Glomerular visceral epithelial cell (primary cell): ENCODE measurements at regions not wholly inside any gene's neighbourhood (a gene's known extent, or its start where the extent isn't known, plus 50 kb on each side); places are given as distances from the start of the nearest gene placed in this dataset.

ENCODE experiments used
- DNase-seq: peaks from one replicate; pipeline ENCODE4 v3.0.0-alpha.2; 2016; ENCODE audit errors: extremely low spot score

DNA sequence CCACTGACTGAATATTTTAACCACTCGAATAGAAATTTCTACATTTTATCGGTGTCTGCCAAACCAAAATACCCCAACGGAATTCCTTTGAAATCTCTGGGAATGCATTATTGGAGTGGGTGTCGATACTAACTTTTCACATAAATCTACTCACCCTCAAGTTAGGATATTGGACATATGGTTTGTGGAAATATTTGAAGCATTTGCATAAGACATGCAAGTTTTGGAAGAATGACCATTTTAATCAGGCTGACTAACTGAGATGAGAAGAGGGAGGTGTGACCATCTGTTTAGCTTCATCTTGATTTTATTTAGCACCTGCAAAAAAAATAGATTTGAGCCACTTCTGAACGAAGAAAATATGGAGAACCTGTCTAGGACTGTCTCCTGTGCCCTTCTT lies 61.2 kb downstream of the KLF6 start:
- no peak for DNase-seq

- no peak for DNase-seq
Measured at GRCh38 chr10:3720228-3721019, 64.6 kb downstream of the KLF6 start.

GRCh38 chr10:3719024-3719843 lies 65.8 kb downstream of the KLF6 start:
- no peak for DNase-seq

GRCh38 chr10:3716093-3716492 lies 68.9 kb downstream of the KLF6 start:
- DNase-seq, result peak; percentile 38

DNA sequence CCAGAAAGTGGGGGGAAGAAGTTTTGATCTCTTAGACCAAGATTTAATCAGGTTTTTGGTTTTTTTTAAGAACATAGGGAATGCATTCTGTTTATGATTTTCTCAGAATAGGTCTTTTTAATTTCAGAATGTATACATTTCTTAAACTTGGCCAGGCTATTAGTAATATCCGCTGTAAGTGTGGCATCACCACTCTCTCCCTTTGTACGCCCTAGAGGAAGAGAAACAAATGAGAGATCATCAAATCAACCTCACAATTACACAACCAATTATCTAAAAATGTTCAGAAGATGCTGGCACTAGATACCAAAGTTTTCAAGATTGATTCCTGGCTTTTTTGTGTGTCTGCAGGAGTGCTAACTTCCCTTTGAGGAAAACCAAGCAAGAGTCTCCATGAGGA lies 70.0 kb downstream of the KLF6 start:
- no peak for DNase-seq

DNA sequence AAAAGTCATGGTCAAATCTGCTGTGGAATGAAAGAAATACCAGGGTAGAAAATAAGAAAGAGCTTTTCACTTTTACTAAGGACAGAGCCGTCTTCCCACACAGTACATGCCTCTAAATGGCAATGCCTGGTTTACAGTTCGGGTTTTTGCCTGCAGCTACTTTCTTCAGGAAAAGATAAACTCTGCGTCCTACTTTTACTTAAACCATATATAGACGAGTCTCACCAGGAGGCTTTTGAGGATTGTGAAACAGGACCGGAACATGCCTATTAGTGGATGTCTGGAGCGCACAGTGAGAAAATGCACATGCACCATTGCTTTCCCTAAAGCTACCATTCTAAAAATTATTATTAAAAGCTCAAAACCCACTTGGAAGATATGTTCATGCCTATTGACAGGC lies 70.5 kb downstream of the KLF6 start:
- DNase-seq, result no peak

GRCh38 chr10:3712707-3713106 lies 72.3 kb downstream of the KLF6 start:
- DNase-seq, result no peak

- DNase-seq, result no peak
Measured at GRCh38 chr10:3711918-3712317, 73.1 kb downstream of the KLF6 start.

DNA sequence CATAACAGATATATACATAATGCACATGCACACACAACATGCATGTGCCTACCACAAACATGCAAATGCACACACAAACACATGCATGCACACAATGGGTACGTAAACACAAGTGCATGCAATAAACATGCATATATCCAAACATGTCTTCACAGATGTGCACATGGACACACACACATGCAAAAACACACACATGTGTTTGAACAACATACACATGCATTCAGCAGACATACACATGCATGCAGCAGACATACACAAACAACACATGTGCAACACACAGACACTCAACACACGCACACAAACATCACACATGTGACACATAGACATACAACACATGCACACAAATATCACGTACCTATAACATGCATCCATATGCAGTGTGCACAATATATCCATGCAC lies 74.2 kb downstream of the KLF6 start:
- no peak for DNase-seq

- DNase-seq, result no peak
Measured at GRCh38 chr10:3709456-3710060, 75.5 kb downstream of the KLF6 start.

DNA sequence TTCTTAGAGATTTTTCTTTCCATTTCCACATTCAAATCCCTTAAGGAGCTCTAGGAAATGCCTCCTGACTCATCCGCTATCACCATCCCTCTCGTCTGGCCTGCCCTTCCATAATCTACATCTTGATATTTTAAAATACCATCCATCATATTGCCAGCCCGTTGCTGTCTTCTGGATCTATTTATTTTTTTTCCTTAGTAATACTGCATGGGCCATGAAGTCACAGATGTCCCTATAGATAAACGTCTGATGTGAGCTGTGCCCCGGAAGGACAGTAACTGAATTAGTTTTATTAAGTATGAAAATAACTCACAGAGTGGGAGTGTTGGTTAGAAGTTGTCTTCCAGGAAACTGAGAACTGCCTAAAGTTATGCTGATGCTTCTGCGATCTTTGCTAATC lies 76.2 kb downstream of the KLF6 start:
- DNase-seq, result no peak

DNA sequence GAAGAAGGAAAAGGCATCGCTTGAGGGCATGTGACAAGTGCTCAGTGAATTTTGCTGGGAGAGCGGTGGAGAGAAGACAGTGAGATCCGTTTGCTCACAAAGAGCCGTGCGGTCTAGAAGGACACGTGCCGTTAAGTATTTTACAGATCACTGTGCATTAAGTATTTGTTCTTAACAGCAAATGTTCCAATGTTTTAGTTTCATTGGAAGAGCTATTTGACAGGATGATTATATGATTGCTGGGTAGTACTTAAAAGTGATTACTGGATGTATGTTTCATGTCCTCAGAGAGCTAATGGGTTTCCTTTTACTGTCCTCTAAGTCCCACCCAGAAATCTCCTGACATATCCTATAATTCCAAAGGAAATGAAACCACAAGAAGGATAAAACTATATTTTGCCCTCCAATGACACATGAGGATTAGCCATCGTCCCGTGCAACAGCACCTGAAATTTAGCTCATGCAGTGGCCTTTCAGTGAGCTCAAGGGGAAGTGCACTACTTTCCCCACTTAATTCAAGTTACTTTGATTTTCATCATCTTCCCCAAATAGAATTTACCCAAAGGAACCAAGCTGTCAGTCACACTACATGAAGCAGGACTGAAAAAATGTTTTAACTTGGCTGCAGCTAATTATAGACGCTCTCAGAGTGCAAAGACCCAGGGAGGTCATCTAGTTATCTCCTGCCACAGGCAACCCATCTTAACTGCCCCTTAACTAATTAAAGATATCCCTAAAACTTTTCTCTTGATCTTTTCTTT lies 80.3 kb downstream of the KLF6 start:
- no peak for DNase-seq

- no peak for DNase-seq
Measured at GRCh38 chr10:3702569-3702968, 82.4 kb downstream of the KLF6 start.

GRCh38 chr10:3702056-3702546 lies 82.9 kb downstream of the KLF6 start:
- DNase-seq, result peak; percentile 27

GRCh38 chr10:3701491-3701890 lies 83.5 kb downstream of the KLF6 start:
- no peak for DNase-seq

GRCh38 chr10:3700531-3701076 lies 84.4 kb downstream of the KLF6 start:
- no peak for DNase-seq

DNA sequence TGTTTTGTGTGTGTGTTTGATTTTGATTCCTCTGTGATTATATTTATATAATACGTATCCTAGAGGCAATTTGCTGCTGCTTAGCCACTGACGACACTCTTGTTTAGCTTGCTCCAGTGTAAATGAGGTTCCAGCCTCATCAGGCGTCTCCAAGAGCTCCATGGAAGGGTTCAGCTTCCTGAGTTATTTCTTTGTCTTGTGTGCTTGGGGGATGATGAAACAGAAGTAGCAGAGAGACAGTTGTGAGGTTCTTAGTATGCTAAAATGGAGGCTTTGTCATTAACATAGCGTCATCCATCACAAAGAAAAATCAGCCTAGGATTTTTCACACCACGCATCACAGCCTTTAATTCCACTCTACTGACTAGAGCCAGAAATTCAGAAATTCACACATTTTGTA lies 85.1 kb downstream of the KLF6 start:
- no peak for DNase-seq

GRCh38 chr10:3698312-3698711 lies 86.7 kb downstream of the KLF6 start:
- no peak for DNase-seq

- no peak for DNase-seq
Measured at GRCh38 chr10:3693698-3694080, 91.3 kb downstream of the KLF6 start.

- no peak for DNase-seq
Measured at GRCh38 chr10:3693022-3693697, 91.8 kb downstream of the KLF6 start.

GRCh38 chr10:3692387-3692999 lies 92.5 kb downstream of the KLF6 start:
- DNase-seq, result no peak
